ENCODE measurements at regions not wholly inside any gene's neighbourhood (a gene's known extent, or its start where the extent isn't known, plus 50 kb on each side); places are given as distances from the start of the nearest gene placed in this dataset.

DNA sequence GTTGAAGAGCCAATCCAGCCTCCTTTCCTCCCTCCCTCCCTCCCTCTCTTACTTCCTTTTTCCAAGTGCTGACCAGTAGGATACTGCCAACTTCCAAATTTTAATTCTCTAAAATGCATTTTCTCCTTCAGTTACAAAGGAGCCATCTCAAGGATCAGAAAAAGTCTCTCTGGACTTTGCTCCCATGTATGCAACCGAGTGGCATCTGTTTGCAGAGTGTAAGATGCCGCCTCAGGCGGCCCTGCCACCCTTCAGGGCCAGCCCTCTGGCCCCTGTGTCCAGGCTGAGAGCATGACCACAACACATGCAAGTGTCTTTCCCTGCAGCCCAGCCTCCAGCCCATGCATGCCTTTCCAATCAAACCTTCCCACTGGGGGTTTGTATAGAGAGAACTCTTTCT, 205.3 kb upstream of the RAB4A start:
- Histone ChIP-seq H3K36me3 (no peaks in the 10 kb centered on the region), H3K4me3 (no peak overlapping the region), H3K27me3 (no peaks in the 10 kb centered on the region), H3K27ac (no peak overlapping the region), H3K4me1 (ENCODE audit: insufficient read depth) (peaks cover 2% of the 10 kb centered on the region), H3K9me3 (no peaks in the 10 kb centered on the region)
- TF ChIP-seq POLR2A (IDR thresholded peaks at IDR 0.05) (no peak), EP300 (IDR thresholded peaks at IDR 0.05) (no peak)
- TF ChIP-seq, protein P1, sequence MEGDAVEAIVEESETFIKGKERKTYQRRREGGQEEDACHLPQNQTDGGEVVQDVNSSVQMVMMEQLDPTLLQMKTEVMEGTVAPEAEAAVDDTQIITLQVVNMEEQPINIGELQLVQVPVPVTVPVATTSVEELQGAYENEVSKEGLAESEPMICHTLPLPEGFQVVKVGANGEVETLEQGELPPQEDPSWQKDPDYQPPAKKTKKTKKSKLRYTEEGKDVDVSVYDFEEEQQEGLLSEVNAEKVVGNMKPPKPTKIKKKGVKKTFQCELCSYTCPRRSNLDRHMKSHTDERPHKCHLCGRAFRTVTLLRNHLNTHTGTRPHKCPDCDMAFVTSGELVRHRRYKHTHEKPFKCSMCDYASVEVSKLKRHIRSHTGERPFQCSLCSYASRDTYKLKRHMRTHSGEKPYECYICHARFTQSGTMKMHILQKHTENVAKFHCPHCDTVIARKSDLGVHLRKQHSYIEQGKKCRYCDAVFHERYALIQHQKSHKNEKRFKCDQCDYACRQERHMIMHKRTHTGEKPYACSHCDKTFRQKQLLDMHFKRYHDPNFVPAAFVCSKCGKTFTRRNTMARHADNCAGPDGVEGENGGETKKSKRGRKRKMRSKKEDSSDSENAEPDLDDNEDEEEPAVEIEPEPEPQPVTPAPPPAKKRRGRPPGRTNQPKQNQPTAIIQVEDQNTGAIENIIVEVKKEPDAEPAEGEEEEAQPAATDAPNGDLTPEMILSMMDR (IDR thresholded peaks at IDR 0.05): no peak
- intact Hi-C loops (cut with DNase I): no loop called here
- 96 to 100% (median 98%) methylated on average over 3 of the region's 3 CpGs for WGBS, 3 donors
- no peak for DNase-seq

DNA sequence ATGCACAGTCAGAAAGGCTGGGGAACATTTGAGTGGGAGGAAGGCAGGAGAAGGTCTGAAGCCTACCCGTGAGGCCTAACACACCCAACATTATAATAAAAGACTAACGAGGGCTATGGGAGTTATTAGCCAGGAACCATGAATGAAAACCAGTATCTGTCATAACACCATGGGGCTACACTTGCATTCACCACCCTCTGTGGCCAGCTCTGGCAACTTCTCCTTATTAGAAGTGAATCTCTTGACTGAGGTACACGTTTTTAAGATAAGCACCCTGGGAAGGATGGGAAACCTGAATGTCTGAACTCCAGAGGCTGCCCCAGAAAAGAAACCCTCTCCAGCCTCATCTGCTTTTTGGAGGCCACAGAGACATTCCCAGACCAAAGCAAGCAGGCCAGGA, 204.3 kb upstream of the RAB4A start:
- WGBS, 3 donors: 72 to 86% (median 81%) methylated on average over 3 of the region's 3 CpGs
- intact Hi-C loops (cut with DNase I): no loop called here

DNA sequence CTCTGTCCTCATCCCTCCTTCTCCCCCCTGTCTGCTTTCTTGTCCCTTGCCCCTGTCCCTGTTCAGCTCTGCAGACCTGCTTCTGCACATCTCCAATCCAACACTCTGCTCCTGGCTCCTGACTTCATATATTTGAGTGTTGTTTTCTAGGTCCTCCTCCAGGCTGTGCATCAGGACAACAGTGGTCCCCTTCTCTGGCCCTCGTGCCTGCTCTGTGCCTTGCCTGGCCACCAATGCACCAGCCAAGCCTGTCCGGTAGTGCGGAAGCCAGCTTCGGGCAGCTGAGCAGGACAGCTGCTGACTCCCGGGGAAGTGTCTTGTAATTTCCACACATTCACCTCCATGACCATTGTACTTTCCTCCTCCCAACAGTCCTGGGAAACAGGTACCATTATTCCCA, 203.4 kb upstream of the RAB4A start:
- no peak overlapping the region for H3K27ac ChIP-seq
- 91 to 96% (median 94%) methylated on average over 5 of the region's 5 CpGs for WGBS, 3 donors
- H3K9me3 ChIP-seq: no peaks in the 10 kb centered on the region
- intact Hi-C loops (cut with DNase I): no loop called here
- TF ChIP-seq POLR2A (IDR thresholded peaks at IDR 0.05) (no peak), EP300 (IDR thresholded peaks at IDR 0.05) (no peak)
- TF ChIP-seq, protein P1 (IDR thresholded peaks at IDR 0.05): no peak
- peaks cover 2% of the 10 kb centered on the region for H3K4me1 ChIP-seq (ENCODE audit: insufficient read depth)
- H3K27me3 ChIP-seq: no peaks in the 10 kb centered on the region
- H3K36me3 ChIP-seq: no peaks in the 10 kb centered on the region
- H3K4me3 ChIP-seq: no peak overlapping the region
- no peak for DNase-seq

More for the DNA sequence above, 204.3 kb upstream of the RAB4A start:
- no peak for TF ChIP-seq POLR2A (IDR thresholded peaks at IDR 0.05)
- TF ChIP-seq, protein P1 (IDR thresholded peaks at IDR 0.05): no peak
- TF ChIP-seq EP300 (IDR thresholded peaks at IDR 0.05): no peak
- no peaks in the 10 kb centered on the region for H3K36me3 ChIP-seq
- H3K27ac ChIP-seq: no peak overlapping the region
- DNase-seq: no peak
- no peaks in the 10 kb centered on the region for H3K9me3 ChIP-seq
- peaks cover 2% of the 10 kb centered on the region for H3K4me1 ChIP-seq (ENCODE audit: insufficient read depth)
- no peak overlapping the region for H3K4me3 ChIP-seq
- no peaks in the 10 kb centered on the region for H3K27me3 ChIP-seq

DNA sequence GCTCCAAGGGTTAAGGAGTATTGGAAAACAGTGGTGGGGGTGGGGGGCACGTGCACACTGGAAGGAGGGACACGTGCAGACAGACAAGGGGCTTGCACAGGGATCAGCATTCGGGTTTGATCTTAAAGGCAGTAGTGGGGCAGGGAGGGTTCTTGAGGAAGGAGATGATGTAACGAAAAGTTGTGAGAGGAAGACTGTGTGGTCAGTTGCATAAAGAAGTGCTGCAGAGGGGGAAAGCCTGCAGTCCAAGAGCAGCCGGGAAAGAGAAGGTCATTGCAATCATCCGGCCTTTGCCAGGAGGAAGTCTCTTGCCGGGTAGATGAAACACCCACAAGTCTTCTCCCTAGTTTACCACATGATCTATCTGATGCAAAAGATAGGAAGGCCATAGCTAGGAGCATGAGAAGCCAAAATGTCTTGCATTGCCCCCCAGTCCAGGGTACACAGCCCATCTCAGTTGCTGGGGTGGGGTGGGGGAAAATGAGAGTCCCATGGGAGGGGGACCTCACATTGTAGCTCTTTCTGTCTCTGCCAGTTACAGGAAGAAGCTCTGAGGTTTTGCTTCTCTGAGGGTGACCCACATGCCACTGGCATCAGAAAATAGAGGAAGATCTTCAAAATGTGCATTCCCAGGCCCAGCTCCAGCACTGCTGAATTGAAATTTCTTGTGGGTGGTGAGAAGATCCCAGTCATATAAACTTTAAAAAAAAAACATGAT, 202.5 kb upstream of the RAB4A start:
- Histone ChIP-seq H3K4me3 (no peak overlapping the region), H3K27me3 (no peaks in the 10 kb centered on the region), H3K27ac (no peak overlapping the region), H3K36me3 (no peaks in the 10 kb centered on the region), H3K4me1 (ENCODE audit: insufficient read depth) (peaks cover 2% of the 10 kb centered on the region), H3K9me3 (no peaks in the 10 kb centered on the region)
- 14 to 28% (median 22%) methylated on average over 7 of the region's 7 CpGs for WGBS, 3 donors
- intact Hi-C loops (cut with DNase I): no loop called here
- TF ChIP-seq POLR2A (IDR thresholded peaks at IDR 0.05): no peak
- TF ChIP-seq, protein P1 (IDR thresholded peaks at IDR 0.05): no peak
- no peak for TF ChIP-seq EP300 (IDR thresholded peaks at IDR 0.05)
- DNase-seq: no peak

Measured in ovary (tissue), 7 donors.